ENCODE measurements at regions not wholly inside any gene's neighbourhood (a gene's known extent, or its start where the extent isn't known, plus 50 kb on each side); places are given as distances from the start of the nearest gene placed in this dataset.
A peak's percentile ranks its signal among the peaks of the same experiment; 100 is the strongest.

DNA sequence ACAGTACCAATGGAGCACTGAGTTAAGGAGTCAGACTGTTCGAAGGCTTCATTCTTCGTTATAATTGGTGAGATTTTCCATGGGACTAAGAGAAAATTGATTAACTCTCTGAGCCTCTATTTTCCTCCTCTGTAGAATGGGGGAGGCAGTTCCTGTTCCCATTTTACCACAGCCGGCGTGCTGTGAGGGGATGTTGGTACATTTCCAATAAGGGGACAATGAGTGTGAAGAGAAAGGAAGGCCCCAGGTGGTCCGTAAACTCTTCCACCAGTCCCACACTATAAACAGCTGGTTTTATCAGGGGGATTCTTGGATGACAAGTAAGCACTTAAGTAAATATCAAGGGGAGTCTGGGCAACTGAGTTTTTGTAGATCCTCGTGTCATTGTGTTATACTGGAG, 109.9 kb downstream of the DAD1 start:
- no peak for DNase-seq (ENCODE audit: extremely low read depth, low read depth, low spot score)

DNA sequence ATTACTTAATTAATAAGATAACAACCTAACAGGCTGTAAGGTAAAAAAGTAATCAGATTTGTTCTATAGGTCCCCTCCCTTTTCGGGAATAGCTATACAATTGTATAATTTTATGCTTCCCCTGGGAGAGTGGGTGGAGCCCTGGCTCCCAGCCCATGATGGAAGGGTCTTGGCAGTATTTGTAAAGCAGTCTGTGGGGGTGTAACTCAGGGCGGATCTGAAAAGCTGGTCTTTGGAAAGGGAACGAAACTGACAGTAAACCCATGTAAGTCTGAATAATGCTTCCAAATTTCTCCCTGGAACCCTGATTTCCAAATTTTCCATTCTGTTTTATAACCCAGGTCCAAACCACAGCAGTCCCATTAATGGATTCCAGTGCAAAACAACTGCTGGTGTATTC, 110.4 kb downstream of the DAD1 start:
- no peak for DNase-seq (ENCODE audit: extremely low read depth, low read depth, low spot score)

DNA sequence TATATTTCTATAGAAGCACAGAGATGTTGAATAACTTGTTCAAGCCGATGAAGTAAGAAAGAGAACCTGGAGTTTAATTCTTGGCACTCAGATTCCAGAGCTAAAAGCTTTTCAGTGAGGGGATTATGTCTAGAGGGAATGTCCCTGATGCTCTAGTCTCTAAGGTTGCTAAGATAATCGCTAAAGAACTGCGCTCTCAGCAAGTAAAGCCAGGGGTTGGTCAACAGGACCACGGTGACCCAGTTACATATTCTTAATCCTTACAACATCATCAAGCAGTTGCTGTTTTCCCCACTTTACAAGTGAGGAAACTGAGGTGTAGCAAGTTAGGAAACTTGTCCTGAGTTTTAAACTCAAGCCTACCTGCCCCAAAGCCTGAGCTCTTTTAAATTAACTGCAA, 110.8 kb downstream of the DAD1 start:
- no peak for DNase-seq (ENCODE audit: extremely low read depth, low read depth, low spot score)

- no peak for DNase-seq (ENCODE audit: extremely low read depth, low read depth, low spot score)
These were observed 111.3 kb downstream of the DAD1 start for GRCh38 chr14:22477569-22478194.

GRCh38 chr14:22476887-22477286, 112.1 kb downstream of the DAD1 start:
- DNase-seq (ENCODE audit: extremely low read depth, low read depth, low spot score), result no peak

- DNase-seq (ENCODE audit: extremely low read depth, low read depth, low spot score), result no peak
These were observed 112.8 kb downstream of the DAD1 start for GRCh38 chr14:22476005-22476751.

DNA sequence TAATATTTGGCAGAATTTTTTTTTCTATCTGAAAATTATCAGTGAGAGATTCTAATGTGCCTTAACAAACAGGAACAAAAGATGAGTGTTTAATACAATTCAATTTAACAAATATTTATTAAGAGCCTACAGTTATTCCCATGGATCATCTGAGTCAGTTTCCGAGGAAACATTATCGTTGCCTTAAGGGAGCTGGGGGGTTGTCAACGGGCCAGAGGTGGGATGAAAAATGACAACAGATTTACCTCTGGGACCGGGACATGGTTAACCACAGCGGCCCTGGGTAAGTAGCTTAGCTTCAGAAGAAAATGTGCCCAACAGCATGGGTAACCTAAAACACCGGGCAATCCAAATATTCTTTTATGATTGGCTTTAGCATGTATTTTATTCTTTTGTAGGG, 113.6 kb downstream of the DAD1 start:
- DNase-seq (ENCODE audit: extremely low read depth, low read depth, low spot score), result no peak

- peak; percentile 45 for DNase-seq (ENCODE audit: extremely low read depth, low read depth, low spot score)
These were observed 114.2 kb downstream of the DAD1 start for GRCh38 chr14:22474730-22475351.

DNA sequence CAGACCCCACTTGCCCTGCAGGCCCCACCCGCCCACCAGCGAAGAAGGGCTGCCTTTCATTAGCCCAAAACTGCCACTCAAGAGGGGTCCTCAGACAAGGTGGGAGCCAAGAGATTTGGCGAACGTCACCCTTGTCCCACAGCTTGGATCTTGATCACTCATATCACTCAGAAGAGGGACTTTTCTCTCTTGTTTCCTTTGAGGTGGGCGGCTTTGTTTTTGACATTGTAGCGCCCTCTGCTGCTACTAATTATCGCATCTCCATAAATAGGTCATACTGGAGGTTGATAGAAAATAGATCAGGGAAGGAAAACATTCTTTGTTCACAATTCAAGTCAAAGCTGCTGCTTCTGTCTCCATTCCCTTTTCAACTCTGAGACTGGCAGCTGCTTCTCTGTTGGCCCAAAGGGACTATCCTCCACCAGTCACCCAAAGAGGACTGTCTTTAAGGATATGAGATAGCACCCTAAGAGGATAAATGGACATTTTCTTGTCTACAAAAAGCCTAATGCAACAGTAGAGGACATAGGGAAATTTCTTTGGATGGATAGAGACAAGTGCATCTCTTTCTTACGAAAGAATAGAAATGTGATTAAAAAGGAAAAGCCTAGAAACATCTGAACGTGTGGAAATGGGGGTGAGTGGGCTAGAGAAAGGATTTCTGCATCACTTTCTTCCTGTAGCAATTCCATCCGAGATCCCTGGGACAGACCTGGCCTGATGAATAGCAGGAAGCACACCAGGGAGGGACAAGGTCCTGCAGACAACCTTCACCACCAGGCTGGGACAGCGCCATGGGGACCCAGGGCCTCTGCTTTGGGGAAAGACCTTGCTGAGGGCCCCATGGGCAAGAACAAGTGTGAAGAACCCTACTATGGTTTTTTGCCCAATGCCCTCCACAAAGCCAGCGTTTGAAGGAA, 115.8 kb downstream of the DAD1 start:
- no peak for DNase-seq (ENCODE audit: extremely low read depth, low read depth, low spot score)

DNA sequence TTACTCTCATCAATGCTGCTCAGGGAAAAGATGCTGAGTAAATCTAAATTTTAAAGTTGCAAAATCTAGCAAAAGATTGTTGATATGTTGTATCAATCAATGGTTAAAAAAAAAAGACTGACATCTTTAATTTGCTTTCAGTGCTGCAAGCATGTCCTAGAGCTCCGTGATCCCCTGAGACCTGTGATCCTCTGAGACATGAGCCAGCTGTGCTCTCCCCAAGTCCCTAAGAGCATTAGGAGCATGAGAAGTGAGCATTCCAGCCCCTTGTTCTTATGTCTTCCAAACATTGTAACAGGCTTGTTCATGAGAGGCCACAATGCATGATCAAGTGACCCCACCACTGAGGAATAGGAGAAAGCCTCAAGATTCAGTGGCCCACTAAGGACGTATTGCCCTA, 116.6 kb downstream of the DAD1 start:
- no peak for DNase-seq (ENCODE audit: extremely low read depth, low read depth, low spot score)

GRCh38 chr14:22471545-22472121, 117.4 kb downstream of the DAD1 start:
- no peak for DNase-seq (ENCODE audit: extremely low read depth, low read depth, low spot score)

DNA sequence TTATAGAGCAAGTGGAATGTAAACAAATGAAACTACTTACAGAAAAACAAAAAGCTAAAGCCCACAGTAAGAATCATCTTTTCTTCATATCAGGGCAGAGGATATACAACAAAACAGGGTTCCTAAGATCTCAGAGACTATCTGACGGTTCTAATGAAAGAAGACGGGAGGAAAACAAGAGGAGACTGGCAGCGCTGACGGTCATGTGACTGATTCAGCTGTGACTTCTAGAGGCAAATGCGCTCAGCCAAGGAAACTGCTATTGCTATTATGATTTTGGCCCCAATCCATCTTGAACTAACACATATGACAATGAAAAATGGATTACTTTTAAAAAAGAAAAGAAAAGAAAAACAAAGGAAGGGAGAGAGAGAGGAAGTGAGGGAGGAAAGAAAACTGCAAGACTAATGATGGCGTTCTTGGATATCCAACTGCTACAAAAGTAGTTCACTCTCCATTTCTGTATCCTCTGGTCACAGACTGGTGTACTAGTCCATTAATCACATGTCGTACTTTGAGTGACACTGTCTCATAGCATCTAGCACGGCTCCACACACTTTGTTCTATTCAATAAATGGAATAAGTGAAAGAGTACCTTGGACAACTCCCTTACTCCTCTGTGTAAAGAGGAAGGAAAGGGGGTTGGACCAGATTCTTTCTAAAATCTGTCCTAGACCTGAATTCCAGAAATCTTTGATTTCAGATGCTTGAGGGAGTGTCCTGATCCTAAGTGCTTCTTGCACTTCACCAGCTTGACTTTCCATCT, 119.3 kb downstream of the DAD1 start:
- DNase-seq (ENCODE audit: extremely low read depth, low read depth, low spot score), result no peak

DNA sequence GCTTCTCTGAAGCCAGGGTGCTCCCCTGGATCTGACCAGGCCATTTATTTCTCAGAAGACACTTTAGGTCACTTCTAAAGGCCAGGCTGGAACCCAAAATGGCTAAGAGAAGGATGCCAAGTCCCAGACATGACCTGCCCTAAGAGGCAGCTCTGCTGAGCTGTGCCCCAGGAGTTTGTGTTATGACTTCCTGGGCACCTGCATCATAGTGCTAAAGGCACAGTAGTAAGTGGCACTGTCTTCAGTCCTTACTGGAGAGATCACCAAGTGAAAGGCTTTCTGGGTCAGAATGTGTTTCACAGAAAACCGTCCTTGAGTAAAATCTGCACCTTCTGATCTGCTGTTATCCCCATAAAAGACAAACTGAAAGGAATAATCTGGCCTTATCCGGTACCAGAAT, 120.2 kb downstream of the DAD1 start:
- DNase-seq (ENCODE audit: extremely low read depth, low read depth, low spot score), result no peak

GRCh38 chr14:22466491-22466890, 122.5 kb downstream of the DAD1 start:
- no peak for DNase-seq (ENCODE audit: extremely low read depth, low read depth, low spot score)

GRCh38 chr14:22465201-22465840, 123.7 kb downstream of the DAD1 start:
- DNase-seq (ENCODE audit: extremely low read depth, low read depth, low spot score), result no peak

GRCh38 chr14:22464422-22465142, 124.4 kb downstream of the DAD1 start:
- no peak for DNase-seq (ENCODE audit: extremely low read depth, low read depth, low spot score)

GRCh38 chr14:22463763-22464173, 125.3 kb downstream of the DAD1 start:
- DNase-seq (ENCODE audit: extremely low read depth, low read depth, low spot score), result no peak

GRCh38 chr14:22462923-22463322, 126.1 kb downstream of the DAD1 start:
- DNase-seq (ENCODE audit: extremely low read depth, low read depth, low spot score), result no peak
